Adrenal gland (tissue), 9 donors: ENCODE measurements at regions not wholly inside any gene's neighbourhood (a gene's known extent, or its start where the extent isn't known, plus 50 kb on each side); places are given as distances from the start of the nearest gene placed in this dataset.

Experiments
- DNase-seq, 7 donors: peaks; one replicate each; pipeline ENCODE4 v3.0.0-alpha.2; 2019 to 2020
- H3K27ac ChIP-seq, 5 donors: fragments of 200-600 bp; sonication (generic) in 4 of 5; 1 replicate in 3 of 5; 2 replicates in 2 of 5; pipeline versions ENCODE4 v1.5.1 to v1.8.0; 2016 to 2020; ENCODE audit warnings: mild to moderate bottlenecking in 1 of 5
- H3K27me3 ChIP-seq: fragments of 200-600 bp; 2 replicates; pipeline ENCODE4 v1.8.0; 2021
- H3K36me3 ChIP-seq, 2 donors: fragments of 200-600 bp; replicated peaks in 1 of 2; 1 replicate in 1 of 2; 2 replicates in 1 of 2; pipeline versions ENCODE4 v1.5.1 to v1.8.0; 2018 to 2022
- H3K4me1 ChIP-seq, 2 donors: fragments of 200-600 bp; replicated peaks in 1 of 2; 1 replicate in 1 of 2; 2 replicates in 1 of 2; pipeline versions ENCODE4 v1.5.1 to v1.8.0; 2018 to 2021
- H3K4me3 ChIP-seq, 4 donors: fragments of 200-600 bp; sonication (generic) in 3 of 4; one replicate each; pipeline ENCODE4 v1.5.1; 2016 to 2018
- H3K9me3 ChIP-seq, 3 donors: fragments of 200-600 bp; sonication (generic) in 1 of 3; replicated peaks in 1 of 3; 1 replicate in 2 of 3; 2 replicates in 1 of 3; pipeline versions ENCODE4 v1.5.1 to v1.8.0; 2016 to 2021
- POLR2A ChIP-seq, 2 donors: fragments of 450-650 bp; IDR thresholded peaks; one replicate each; pipeline ENCODE4 v1.6.1; 2017; ENCODE audit warnings: antibody characterized with exemption in 2 of 2, mild to moderate bottlenecking in 2 of 2, moderate library complexity in 1 of 2
- WGBS, 4 donors: extraction: QIAGEN DNeasy Blood & Tissue Kit in 2 of 4; methylation state at CpG; one replicate each; pipeline versions ENCODE4 v1.1.5 to v1.1.7; 2013 to 2017; 5-methylcytosine and 5-hydroxymethylcytosine counted together
- intact Hi-C, 2 donors: fragments of 100-400 bp; cut with DNase I; formaldehyde crosslinking; loops; one replicate each; pipeline versions ENCODE4 v1.14.1 to v1.15.0; 2022 to 2023
- TF ChIP-seq, protein P1 (sequence below), 6 experiments: fragments of 450-650 bp in 4 of 6; fragments of 200-600 bp in 2 of 6; sonication (generic) in 1 of 6; IDR thresholded peaks; 1 replicate in 5 of 6; 2 replicates in 1 of 6; pipeline versions ENCODE4 v1.5.1 to v1.8.0; 2016 to 2021; ENCODE audit warnings: antibody characterized with exemption in 6 of 6, mild to moderate bottlenecking in 2 of 6, moderate library complexity in 1 of 6
- donor health status: healthy with polysubstance abuse.
- donor health status: Bipolar disorder and iron deficiency.
- donor health status: DM: yes; HTN: yes; CAD: no.
- donor health status: DM: no; HTN: no; CAD: no.
- donor health status: DM: no; HTN: no; CAD: no.

DNA sequence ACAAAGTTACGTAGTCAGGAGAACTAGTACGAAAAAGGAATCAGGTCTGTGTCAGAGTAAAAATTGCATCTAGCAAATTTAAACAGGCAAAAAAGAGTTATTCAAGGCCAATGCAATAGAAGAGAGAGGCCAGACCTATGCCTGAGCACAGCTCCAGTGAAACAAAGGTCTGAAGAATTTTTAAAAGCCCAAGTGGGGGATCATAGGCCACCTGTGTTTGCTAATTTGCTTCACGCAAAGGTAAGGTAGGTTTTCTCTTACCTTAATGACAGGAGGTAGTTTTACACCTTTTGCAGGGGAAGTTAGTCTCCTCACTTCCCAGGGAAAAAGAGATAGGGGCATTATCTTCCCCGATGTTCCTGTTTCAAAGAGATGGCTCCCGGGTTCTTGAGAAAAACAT is 448.6 kb upstream of the TECRL start:
- H3K4me1 ChIP-seq = no peaks in the 10 kb centered on the region
- 60 to 71% (median 68%) methylated on average over 5 of the region's 5 CpGs for WGBS, 4 donors

DNA sequence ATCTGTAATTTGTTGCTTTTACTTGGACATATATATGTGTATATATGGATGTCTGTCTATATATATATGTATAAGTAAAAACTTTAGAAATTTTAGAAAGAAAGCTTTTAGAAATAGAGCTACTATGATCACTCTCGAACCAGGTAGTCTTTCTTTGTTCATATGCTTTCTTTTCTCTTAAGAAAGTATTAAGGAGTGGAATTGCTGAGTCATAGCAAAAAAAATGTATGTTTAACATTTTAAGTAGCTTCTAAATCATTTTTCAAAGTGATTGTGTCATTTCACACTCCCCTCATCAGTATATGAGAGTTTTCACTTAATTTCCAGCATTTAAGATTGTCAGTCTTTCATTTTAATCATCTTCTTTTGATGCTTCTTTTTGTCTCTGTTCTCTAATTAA is 447.9 kb upstream of the TECRL start:
- TF ChIP-seq, protein P1, sequence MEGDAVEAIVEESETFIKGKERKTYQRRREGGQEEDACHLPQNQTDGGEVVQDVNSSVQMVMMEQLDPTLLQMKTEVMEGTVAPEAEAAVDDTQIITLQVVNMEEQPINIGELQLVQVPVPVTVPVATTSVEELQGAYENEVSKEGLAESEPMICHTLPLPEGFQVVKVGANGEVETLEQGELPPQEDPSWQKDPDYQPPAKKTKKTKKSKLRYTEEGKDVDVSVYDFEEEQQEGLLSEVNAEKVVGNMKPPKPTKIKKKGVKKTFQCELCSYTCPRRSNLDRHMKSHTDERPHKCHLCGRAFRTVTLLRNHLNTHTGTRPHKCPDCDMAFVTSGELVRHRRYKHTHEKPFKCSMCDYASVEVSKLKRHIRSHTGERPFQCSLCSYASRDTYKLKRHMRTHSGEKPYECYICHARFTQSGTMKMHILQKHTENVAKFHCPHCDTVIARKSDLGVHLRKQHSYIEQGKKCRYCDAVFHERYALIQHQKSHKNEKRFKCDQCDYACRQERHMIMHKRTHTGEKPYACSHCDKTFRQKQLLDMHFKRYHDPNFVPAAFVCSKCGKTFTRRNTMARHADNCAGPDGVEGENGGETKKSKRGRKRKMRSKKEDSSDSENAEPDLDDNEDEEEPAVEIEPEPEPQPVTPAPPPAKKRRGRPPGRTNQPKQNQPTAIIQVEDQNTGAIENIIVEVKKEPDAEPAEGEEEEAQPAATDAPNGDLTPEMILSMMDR (IDR thresholded peaks at IDR 0.05) = no peak
- TF ChIP-seq POLR2A (IDR thresholded peaks at IDR 0.05) = no peak
- intact Hi-C loops = no loop called here

More for the DNA sequence above, 448.6 kb upstream of the TECRL start:
- intact Hi-C loops = no loop called here
- H3K9me3 ChIP-seq = no peaks in the 10 kb centered on the region
- no peak overlapping the region for H3K27ac ChIP-seq
- no peak overlapping the region for H3K4me3 ChIP-seq
- H3K36me3 ChIP-seq = no peaks in the 10 kb centered on the region
- TF ChIP-seq POLR2A (IDR thresholded peaks at IDR 0.05) = no peak
- TF ChIP-seq, protein P1 (IDR thresholded peaks at IDR 0.05) = no peak
- H3K27me3 ChIP-seq = no peaks in the 10 kb centered on the region
- DNase-seq = no peak

DNA sequence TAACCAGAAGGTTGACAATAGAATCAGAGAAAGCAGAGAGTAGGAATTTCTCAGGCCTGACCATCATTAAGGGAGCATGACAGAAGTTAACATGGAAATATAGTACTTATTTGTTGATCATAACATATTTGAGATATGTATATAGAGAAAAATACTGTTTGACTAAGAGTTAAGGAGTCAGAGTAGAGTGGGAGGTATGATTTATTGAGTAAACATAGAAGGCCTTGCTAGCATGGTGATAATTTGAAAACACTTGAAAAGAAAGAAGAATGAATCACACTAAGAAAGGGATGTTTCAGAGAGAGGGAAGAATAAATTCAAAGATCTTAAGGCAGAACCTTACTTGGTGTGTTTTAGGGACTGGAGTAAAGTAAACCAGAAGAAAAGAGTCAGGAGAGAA is 437.2 kb upstream of the TECRL start:
- Histone ChIP-seq H3K9me3 (no peaks in the 10 kb centered on the region), H3K36me3 (no peaks in the 10 kb centered on the region), H3K4me3 (no peak overlapping the region), H3K27me3 (no peaks in the 10 kb centered on the region), H3K4me1 (no peaks in the 10 kb centered on the region), H3K27ac (no peak overlapping the region)
- intact Hi-C loops = no loop called here
- TF ChIP-seq POLR2A (IDR thresholded peaks at IDR 0.05) = no peak
- TF ChIP-seq, protein P1 (IDR thresholded peaks at IDR 0.05) = no peak
- DNase-seq = no peak

More for the DNA sequence above, 447.9 kb upstream of the TECRL start:
- Histone ChIP-seq H3K4me1 (no peaks in the 10 kb centered on the region), H3K27me3 (no peaks in the 10 kb centered on the region), H3K36me3 (no peaks in the 10 kb centered on the region), H3K9me3 (no peaks in the 10 kb centered on the region), H3K27ac (no peak overlapping the region), H3K4me3 (no peak overlapping the region)
- DNase-seq = no peak
- WGBS, 4 donors = 57 to 78% (median 63%) methylated on average over 1 of the region's 1 CpG

DNA sequence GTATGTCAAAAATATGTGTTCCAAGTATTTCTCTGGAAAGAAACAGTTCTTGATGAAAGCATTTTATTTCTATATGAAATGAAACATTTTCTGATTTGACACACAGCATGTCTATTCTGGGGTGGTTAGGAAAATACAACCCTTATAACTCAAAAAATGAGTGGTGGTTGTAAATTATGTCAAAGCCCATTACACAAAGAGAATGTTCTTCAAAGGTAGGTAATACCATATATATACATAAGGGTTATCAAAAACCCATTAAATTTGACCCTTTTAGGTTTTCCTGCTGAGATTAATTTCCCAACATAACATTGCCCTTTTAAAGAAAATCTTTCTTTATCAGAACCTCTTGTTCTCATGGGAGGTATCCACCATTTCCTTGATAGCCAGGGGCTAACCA is 420.5 kb upstream of the TECRL start:
- Histone ChIP-seq H3K4me3 (no peak overlapping the region), H3K27me3 (no peaks in the 10 kb centered on the region), H3K9me3 (peaks cover 0 to 4% (median 0%) of the 10 kb centered on the region in 3 donors), H3K4me1 (no peaks in the 10 kb centered on the region), H3K36me3 (no peaks in the 10 kb centered on the region), H3K27ac (no peak overlapping the region)
- TF ChIP-seq, protein P1 (IDR thresholded peaks at IDR 0.05) = no peak
- no peak for TF ChIP-seq POLR2A (IDR thresholded peaks at IDR 0.05)
- DNase-seq = no peak
- intact Hi-C loops = no loop called here
